ENCODE measurements at regions not wholly inside any gene's neighbourhood (a gene's known extent, or its start where the extent isn't known, plus 50 kb on each side); places are given as distances from the start of the nearest gene placed in this dataset.

DNA sequence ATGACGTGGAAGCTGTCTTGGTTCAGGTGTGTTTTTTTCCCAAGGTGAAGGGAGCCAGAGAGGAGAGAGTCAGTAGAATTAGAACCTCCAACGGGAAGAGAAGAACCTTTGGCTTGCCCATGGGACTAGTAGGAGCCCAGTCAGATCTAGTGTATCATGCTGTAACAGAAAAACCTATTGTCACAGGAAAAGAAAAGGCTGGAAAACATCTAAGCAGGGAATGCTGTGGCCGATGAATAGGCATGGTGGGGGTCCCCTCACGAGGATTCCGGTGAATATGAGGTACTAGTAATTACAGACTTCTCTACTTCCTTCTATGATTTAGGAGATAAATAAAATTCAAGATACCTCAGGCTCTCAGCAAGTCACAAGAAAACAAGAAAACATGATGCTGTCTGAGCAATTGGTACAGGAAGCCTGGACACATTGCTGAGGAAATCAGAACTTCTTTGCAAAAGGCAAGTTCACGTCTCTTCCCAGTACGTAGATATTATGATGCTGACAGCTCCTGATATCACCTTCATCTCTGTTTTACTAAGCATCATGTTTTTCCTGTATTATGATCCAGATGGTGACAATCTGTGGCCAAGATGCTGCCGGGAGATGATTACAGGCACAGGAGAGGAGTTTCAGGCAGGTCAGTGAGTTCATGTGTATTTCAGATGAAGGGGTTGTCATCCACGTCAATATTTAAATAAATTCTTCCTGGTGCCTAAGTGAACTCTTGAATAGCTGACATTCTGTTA, 54.3 kb upstream of the NPY start:
- no peak for DNase-seq (ENCODE audit: extremely low read depth, insufficient read length)
- TF ChIP-seq, protein P1, sequence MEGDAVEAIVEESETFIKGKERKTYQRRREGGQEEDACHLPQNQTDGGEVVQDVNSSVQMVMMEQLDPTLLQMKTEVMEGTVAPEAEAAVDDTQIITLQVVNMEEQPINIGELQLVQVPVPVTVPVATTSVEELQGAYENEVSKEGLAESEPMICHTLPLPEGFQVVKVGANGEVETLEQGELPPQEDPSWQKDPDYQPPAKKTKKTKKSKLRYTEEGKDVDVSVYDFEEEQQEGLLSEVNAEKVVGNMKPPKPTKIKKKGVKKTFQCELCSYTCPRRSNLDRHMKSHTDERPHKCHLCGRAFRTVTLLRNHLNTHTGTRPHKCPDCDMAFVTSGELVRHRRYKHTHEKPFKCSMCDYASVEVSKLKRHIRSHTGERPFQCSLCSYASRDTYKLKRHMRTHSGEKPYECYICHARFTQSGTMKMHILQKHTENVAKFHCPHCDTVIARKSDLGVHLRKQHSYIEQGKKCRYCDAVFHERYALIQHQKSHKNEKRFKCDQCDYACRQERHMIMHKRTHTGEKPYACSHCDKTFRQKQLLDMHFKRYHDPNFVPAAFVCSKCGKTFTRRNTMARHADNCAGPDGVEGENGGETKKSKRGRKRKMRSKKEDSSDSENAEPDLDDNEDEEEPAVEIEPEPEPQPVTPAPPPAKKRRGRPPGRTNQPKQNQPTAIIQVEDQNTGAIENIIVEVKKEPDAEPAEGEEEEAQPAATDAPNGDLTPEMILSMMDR (IDR thresholded peaks at IDR 0.05; ENCODE audit: insufficient read depth, low read length, poor library complexity, severe bottlenecking): no peak
- Histone ChIP-seq H3K27me3 (replicated peaks; ENCODE audit: control insufficient read depth, insufficient read depth, low read length) (no peaks in the 10 kb centered on the region), H3K36me3 (ENCODE audit: control insufficient read depth, insufficient read depth, low read length) (no peaks in the 10 kb centered on the region), H3K4me3 (replicated peaks; ENCODE audit: low read depth, low read length) (no peak overlapping the region)

DNA sequence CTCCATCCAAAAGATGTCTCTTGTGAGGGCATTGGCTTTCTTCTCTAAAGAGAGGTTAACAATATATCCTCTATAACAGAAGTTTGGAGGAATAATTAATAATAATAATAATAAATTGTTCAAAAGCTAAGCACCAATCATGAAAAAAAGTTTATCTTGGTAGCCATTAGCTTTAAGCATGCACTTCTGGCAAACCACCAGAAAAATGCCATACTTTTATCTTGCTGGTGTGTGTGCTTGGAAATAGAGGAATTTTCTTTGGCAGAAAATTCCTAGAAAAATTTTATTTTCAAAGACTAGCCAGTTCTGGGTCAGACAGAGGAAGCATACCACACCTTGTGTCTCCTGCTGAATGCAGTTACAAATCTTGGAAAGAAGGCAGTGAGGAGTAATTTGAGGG, 52.5 kb upstream of the NPY start:
- Histone ChIP-seq H3K4me3 (replicated peaks; ENCODE audit: low read depth, low read length) (no peak overlapping the region), H3K36me3 (ENCODE audit: control insufficient read depth, insufficient read depth, low read length) (no peaks in the 10 kb centered on the region), H3K27me3 (replicated peaks; ENCODE audit: control insufficient read depth, insufficient read depth, low read length) (no peaks in the 10 kb centered on the region)
- TF ChIP-seq, protein P1 (IDR thresholded peaks at IDR 0.05; ENCODE audit: insufficient read depth, low read length, poor library complexity, severe bottlenecking): no peak
- DNase-seq (ENCODE audit: extremely low read depth, insufficient read length): no peak

DNA sequence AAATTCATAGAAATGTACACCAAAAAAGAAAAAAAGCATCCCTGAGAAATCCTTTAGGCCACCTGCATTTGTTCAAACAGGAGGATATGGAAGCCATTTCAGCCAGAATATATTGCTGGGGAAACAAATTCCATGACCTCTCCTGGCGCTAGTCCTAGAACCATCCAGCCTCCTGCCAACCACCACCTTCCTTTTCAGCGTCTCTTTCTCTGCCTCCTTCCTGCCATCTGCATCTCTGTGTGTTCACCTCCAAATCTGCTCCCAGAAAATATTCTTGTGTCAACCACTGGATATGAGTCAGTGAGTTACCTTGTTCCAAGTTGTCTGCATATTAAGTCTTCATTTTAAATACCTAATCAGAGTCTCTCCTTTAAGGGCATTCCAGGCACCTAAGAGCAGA, 50.6 kb upstream of the NPY start:
- no peaks in the 10 kb centered on the region; the same call in 1 of the 2 replicates for H3K27me3 ChIP-seq (replicated peaks; ENCODE audit: control insufficient read depth, insufficient read depth, low read length)
- no peak for DNase-seq (ENCODE audit: extremely low read depth, insufficient read length)
- H3K4me3 ChIP-seq (replicated peaks; ENCODE audit: low read depth, low read length): no peak overlapping the region
- H3K36me3 ChIP-seq (ENCODE audit: control insufficient read depth, insufficient read depth, low read length): no peaks in the 10 kb centered on the region
- TF ChIP-seq, protein P1 (IDR thresholded peaks at IDR 0.05; ENCODE audit: insufficient read depth, low read length, poor library complexity, severe bottlenecking): no peak

All from GM06990 (cell line).